ENCODE measurements at regions not wholly inside any gene's neighbourhood (a gene's known extent, or its start where the extent isn't known, plus 50 kb on each side); places are given as distances from the start of the nearest gene placed in this dataset.

GRCh38 chr3:68173012-68173634 lies 518.7 kb upstream of the SUCLG2 start:
- Histone ChIP-seq H3K27me3 (no peaks in the 10 kb centered on the region), H3K4me3 (no peak overlapping the region), H3K9me3 (ENCODE audit: low read depth) (no peaks in the 10 kb centered on the region), H3K27ac (no peak overlapping the region), H3K36me3 (no peaks in the 10 kb centered on the region), H3K4me1 (ENCODE audit: low read depth) (no peaks in the 10 kb centered on the region)
- TF ChIP-seq CTCF (IDR thresholded peaks at IDR 0.05; ENCODE audit: low read depth, low read length), result no peak
- DNase-seq (ENCODE audit: low read depth in 1 of 2, low spot score in 1 of 2), result no peak

GRCh38 chr3:68172039-68172438 lies 517.6 kb upstream of the SUCLG2 start:
- H3K36me3 ChIP-seq, result no peaks in the 10 kb centered on the region
- no peak overlapping the region for H3K4me3 ChIP-seq
- no peaks in the 10 kb centered on the region for H3K4me1 ChIP-seq (ENCODE audit: low read depth)
- no peaks in the 10 kb centered on the region for H3K9me3 ChIP-seq (ENCODE audit: low read depth)
- H3K27me3 ChIP-seq, result no peaks in the 10 kb centered on the region
- no peak for TF ChIP-seq CTCF (IDR thresholded peaks at IDR 0.05; ENCODE audit: low read depth, low read length)
- DNase-seq (ENCODE audit: low read depth in 1 of 2, low spot score in 1 of 2), result no peak
- no peak overlapping the region for H3K27ac ChIP-seq

- Histone ChIP-seq H3K36me3 (no peaks in the 10 kb centered on the region), H3K4me1 (ENCODE audit: low read depth) (peaks cover 20% of the 10 kb centered on the region), H3K27ac (no peak overlapping the region), H3K4me3 (no peak overlapping the region), H3K9me3 (ENCODE audit: low read depth) (no peaks in the 10 kb centered on the region), H3K27me3 (no peaks in the 10 kb centered on the region)
- no peak for DNase-seq (ENCODE audit: low read depth in 1 of 2, low spot score in 1 of 2)
- TF ChIP-seq CTCF (IDR thresholded peaks at IDR 0.05; ENCODE audit: low read depth, low read length), result no peak
Measured at GRCh38 chr3:68163968-68164367, 509.6 kb upstream of the SUCLG2 start.

GRCh38 chr3:68163062-68163461 lies 508.6 kb upstream of the SUCLG2 start:
- Histone ChIP-seq H3K4me3 (no peak overlapping the region), H3K36me3 (no peaks in the 10 kb centered on the region), H3K4me1 (ENCODE audit: low read depth) (peaks cover 20% of the 10 kb centered on the region), H3K27me3 (no peaks in the 10 kb centered on the region), H3K9me3 (ENCODE audit: low read depth) (no peaks in the 10 kb centered on the region), H3K27ac (no peak overlapping the region)
- DNase-seq (ENCODE audit: low read depth in 1 of 2, low spot score in 1 of 2), result no peak
- TF ChIP-seq CTCF (IDR thresholded peaks at IDR 0.05; ENCODE audit: low read depth, low read length), result no peak

GRCh38 chr3:68162644-68163043 lies 508.2 kb upstream of the SUCLG2 start:
- Histone ChIP-seq H3K4me1 (ENCODE audit: low read depth) (peaks cover 24% of the 10 kb centered on the region), H3K9me3 (ENCODE audit: low read depth) (no peaks in the 10 kb centered on the region), H3K36me3 (no peaks in the 10 kb centered on the region), H3K27ac (no peak overlapping the region), H3K4me3 (no peak overlapping the region), H3K27me3 (no peaks in the 10 kb centered on the region)
- no peak for DNase-seq (ENCODE audit: low read depth in 1 of 2, low spot score in 1 of 2)
- no peak for TF ChIP-seq CTCF (IDR thresholded peaks at IDR 0.05; ENCODE audit: low read depth, low read length)
